GM06990 (cell line): ENCODE measurements at regions not wholly inside any gene's neighbourhood (a gene's known extent, or its start where the extent isn't known, plus 50 kb on each side); places are given as distances from the start of the nearest gene placed in this dataset.

Experiments used
- DNase-seq: peaks from one replicate; pipeline ENCODE4 v3.0.0-alpha.2; 2011; ENCODE audit not compliant: insufficient read length; ENCODE audit errors: extremely low read depth
- H3K27me3 ChIP-seq: replicated peaks from 2 replicates; pipeline ENCODE4 v1.6.0; 2011; ENCODE audit warnings: low read length; ENCODE audit not compliant: control insufficient read depth, insufficient read depth
- H3K36me3 ChIP-seq: 2 replicates; pipeline ENCODE4 v1.5.1; 2011; ENCODE audit warnings: low read length; ENCODE audit not compliant: control insufficient read depth, insufficient read depth
- H3K4me3 ChIP-seq: replicated peaks from 2 replicates; pipeline ENCODE4 v1.5.1; 2011; ENCODE audit warnings: low read depth, mild to moderate bottlenecking, control low read depth, low read length
- TF ChIP-seq, protein P1 (sequence below): IDR thresholded peaks from 2 replicates; pipeline ENCODE4 v1.5.1; 2011; ENCODE audit warnings: low read length, control low read depth, mild to moderate bottlenecking, inconsistent platforms; ENCODE audit not compliant: insufficient read depth, poor library complexity, severe bottlenecking

DNA sequence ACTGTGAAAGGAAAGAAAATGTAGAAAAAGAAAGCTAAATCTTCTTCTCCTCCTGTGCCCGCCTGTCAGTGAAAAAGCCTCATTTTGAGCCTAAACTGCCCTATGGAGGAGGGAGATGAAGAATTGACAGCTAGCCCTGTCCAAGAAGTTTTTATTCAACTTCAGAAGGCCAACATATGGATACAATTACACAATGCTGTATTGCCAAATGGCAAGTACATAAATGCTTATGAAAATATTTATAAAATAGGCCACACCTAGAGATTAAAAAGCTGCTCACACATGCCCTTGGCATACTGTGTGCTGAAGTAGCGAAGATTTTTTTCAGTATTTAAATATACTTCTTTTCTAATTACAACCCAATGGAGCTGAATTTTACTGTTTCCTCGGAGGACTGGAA, 65.1 kb upstream of the NEBL start:
- Histone ChIP-seq H3K36me3 (no peaks in the 10 kb centered on the region), H3K27me3 (no peaks in the 10 kb centered on the region), H3K4me3 (no peak overlapping the region)
- DNase-seq: no peak
- TF ChIP-seq, protein P1, sequence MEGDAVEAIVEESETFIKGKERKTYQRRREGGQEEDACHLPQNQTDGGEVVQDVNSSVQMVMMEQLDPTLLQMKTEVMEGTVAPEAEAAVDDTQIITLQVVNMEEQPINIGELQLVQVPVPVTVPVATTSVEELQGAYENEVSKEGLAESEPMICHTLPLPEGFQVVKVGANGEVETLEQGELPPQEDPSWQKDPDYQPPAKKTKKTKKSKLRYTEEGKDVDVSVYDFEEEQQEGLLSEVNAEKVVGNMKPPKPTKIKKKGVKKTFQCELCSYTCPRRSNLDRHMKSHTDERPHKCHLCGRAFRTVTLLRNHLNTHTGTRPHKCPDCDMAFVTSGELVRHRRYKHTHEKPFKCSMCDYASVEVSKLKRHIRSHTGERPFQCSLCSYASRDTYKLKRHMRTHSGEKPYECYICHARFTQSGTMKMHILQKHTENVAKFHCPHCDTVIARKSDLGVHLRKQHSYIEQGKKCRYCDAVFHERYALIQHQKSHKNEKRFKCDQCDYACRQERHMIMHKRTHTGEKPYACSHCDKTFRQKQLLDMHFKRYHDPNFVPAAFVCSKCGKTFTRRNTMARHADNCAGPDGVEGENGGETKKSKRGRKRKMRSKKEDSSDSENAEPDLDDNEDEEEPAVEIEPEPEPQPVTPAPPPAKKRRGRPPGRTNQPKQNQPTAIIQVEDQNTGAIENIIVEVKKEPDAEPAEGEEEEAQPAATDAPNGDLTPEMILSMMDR: no peak

DNA sequence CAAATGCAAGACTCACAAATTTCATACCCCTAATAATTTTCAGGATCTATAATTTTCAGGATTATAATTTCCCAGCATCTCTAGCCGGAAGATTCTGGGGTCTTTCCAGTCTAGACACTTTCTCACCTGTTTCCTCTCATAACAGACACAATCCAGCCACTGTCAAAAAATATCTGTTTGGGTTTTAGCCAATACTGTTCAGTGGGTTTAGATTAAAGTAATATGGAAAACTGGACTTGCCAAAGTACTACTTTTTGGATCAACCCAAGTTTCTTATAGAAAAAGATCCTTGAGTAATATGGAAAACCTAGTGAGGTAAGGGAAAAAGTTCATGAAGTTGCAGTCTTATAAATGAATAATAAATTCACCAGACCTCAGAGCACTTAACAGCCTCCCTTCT, 62.1 kb upstream of the NEBL start:
- no peaks in the 10 kb centered on the region for H3K36me3 ChIP-seq
- TF ChIP-seq, protein P1: no peak
- no peak for DNase-seq
- H3K27me3 ChIP-seq: no peaks in the 10 kb centered on the region
- no peak overlapping the region for H3K4me3 ChIP-seq

DNA sequence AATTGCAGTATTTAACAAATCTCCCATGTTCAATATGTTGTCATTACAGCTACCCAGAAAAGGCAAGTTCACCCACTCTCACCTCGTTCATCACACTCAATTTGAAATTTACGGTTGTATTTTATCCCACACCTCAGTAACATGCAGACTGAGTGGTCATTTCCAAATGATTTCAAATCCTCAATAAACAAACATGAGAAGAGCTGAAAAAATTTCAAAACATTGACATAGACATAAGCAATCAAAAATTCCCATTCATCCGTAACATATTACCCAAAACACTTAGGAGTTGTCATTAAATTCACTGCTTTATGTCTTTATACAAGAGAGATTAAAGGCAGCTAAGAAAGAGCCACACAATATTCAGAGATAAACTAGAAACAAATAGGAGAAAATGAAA, 61.7 kb upstream of the NEBL start:
- Histone ChIP-seq H3K36me3 (no peaks in the 10 kb centered on the region), H3K4me3 (no peak overlapping the region), H3K27me3 (no peaks in the 10 kb centered on the region)
- no peak for DNase-seq
- TF ChIP-seq, protein P1: no peak

DNA sequence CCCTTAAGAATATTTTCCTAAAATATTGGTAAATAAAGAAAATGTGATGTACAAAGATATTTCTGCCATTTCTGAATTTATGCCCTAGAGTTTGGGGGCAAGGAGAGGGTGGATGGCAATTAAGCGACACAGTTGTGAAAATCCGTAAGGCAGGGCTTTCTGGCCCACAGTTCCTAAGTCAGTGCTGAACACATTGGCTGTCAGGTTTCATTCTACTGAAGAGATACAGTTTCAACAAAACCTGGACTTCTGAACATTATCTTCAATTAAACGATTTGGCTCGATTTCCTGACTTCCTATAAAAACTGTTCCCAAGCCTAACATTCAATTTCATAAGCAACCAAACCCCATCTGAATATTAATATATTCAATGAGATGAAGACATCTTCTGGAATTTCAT, 61.1 kb upstream of the NEBL start:
- no peaks in the 10 kb centered on the region for H3K36me3 ChIP-seq
- no peak for DNase-seq
- H3K27me3 ChIP-seq: no peaks in the 10 kb centered on the region
- TF ChIP-seq, protein P1: no peak
- H3K4me3 ChIP-seq: no peak overlapping the region

DNA sequence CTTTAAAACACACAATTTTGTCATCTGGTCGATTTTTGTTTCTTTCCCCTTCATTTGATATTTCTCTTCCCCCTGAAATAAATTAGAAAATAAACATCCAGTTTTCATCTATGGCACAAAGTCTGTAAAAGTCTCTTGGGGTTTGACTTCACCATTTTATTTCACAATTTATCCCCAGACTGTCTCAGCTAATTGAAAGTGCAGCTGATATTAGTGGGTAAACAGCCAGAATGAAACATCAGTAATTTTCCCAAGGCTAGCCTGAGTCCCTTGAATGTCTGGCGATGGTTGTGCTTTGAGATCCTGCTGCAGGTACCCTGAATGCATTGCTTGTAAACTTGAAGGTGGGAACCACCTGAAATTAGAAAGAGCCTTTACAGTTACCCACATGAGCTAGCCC, 60.6 kb upstream of the NEBL start:
- H3K4me3 ChIP-seq: no peak overlapping the region
- DNase-seq: no peak
- no peaks in the 10 kb centered on the region for H3K36me3 ChIP-seq
- no peaks in the 10 kb centered on the region for H3K27me3 ChIP-seq
- TF ChIP-seq, protein P1: no peak

DNA sequence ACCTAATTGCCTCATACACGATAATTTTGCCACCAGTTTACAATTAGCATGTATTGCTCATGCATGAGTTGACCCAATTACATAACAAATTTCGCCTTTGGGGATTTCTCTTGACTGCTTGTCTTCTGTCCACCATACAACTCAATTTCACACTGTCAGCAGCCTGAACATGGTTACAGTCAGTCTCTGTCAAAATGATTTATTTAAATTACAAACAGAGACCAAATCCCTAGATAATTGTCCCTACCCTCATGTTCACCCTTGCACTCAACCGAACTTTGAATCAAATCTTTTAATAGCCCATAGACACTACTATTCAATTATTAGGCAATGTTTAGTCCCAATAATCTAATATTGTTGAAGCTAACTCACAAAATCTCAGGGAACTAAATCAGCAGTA, 59.7 kb upstream of the NEBL start:
- H3K27me3 ChIP-seq: no peaks in the 10 kb centered on the region
- DNase-seq: no peak
- H3K36me3 ChIP-seq: no peaks in the 10 kb centered on the region
- H3K4me3 ChIP-seq: no peak overlapping the region
- TF ChIP-seq, protein P1: no peak
